ENCODE measurements at regions not wholly inside any gene's neighbourhood (a gene's known extent, or its start where the extent isn't known, plus 50 kb on each side); places are given as distances from the start of the nearest gene placed in this dataset.

- H2AFZ ChIP-seq (ENCODE audit: low read length): no peak overlapping the region
- H3K18ac ChIP-seq (ENCODE audit: extremely low read depth, low read length): no peak overlapping the region
- no peaks in the 10 kb centered on the region for H3K4me1 ChIP-seq (replicated peaks in 1 of 4; ENCODE audit: control insufficient read depth in 3 of 4, insufficient read depth in 4 of 4, low read length in 3 of 4)
- WGBS, 2 experiments (ENCODE audit: extremely low coverage in 1 of 2, insufficient coverage in 1 of 2, insufficient read length in 1 of 2, insufficient replicate concordance in 2 of 2, low coverage in 1 of 2, low lambda C conversion rate in 2 of 2, missing lambda C conversion rate in 1 of 2): 89% methylated on average over 2 of the region's 2 CpGs; no CpG with 5 or more reads in 1 of the 2 experiments
- H3K27me3 ChIP-seq (replicated peaks in 1 of 4; ENCODE audit: control insufficient read depth in 3 of 4, extremely low read depth in 1 of 4, insufficient read depth in 3 of 4, low read length in 3 of 4): no peaks in the 10 kb centered on the region
- no peak overlapping the region for H4K8ac ChIP-seq (ENCODE audit: extremely low read depth, insufficient read depth, low read length)
- no peak overlapping the region for H4K5ac ChIP-seq (ENCODE audit: insufficient read length, low read depth, low read length)
- H3K4me3 ChIP-seq (ENCODE audit: extremely low read depth in 1 of 4, insufficient read depth in 2 of 4, low read depth in 3 of 4, low read length in 4 of 4): no peak overlapping the region
- H2BK120ac ChIP-seq (replicated peaks; ENCODE audit: low read depth, low read length): no peak overlapping the region
- ChIA-PET POLR2A (ENCODE audit: partially characterized antibody) (no interaction called here), CTCF (ENCODE audit: partially characterized antibody) (interaction anchor here (0.6 kb wide), 1 partner anchor 124 kb away, joined by 3 read pairs; no protein-coding TSS in a partner anchor)
- no peaks in the 10 kb centered on the region for H3K9me3 ChIP-seq (ENCODE audit: insufficient read depth in 2 of 2, low read depth in 1 of 2, low read length in 1 of 2)
- TF ChIP-seq NANOG (IDR thresholded peaks at IDR 0.05; ENCODE audit: insufficient read depth, low read depth, low read length, poor library complexity, severe bottlenecking) (no peak), RAD21 (IDR thresholded peaks at IDR 0.05 in 1 of 2, conservative IDR thresholded peaks at IDR 0.05 in 1 of 2; ENCODE audit: low read depth in 2 of 2, low read length in 2 of 2) (no peak), CBX8 (IDR thresholded peaks at IDR 0.05; ENCODE audit: borderline replicate concordance, low read depth, low read length) (no peak), CEBPB (IDR thresholded peaks at IDR 0.05; ENCODE audit: low read depth, low read length) (no peak), GTF2F1 (IDR thresholded peaks at IDR 0.05; ENCODE audit: borderline replicate concordance, low read depth, low read length) (no peak), SP2 (IDR thresholded peaks at IDR 0.05; ENCODE audit: low read length) (no peak), SIX5 (IDR thresholded peaks at IDR 0.05; ENCODE audit: low read depth, low read length) (no peak), HDAC6 (IDR thresholded peaks at IDR 0.05; ENCODE audit: low read depth, low read length) (no peak), MAFK (IDR thresholded peaks at IDR 0.05; ENCODE audit: low read depth, low read length) (no peak), JUND (IDR thresholded peaks at IDR 0.05; ENCODE audit: low read length) (no peak), CHD1 (IDR thresholded peaks at IDR 0.05; ENCODE audit: low read depth, low read length) (no peak), TCF12 (IDR thresholded peaks at IDR 0.05; ENCODE audit: low read depth, low read length) (no peak), POLR2A (IDR thresholded peaks at IDR 0.05; ENCODE audit: control extremely low read depth in 1 of 2, low read depth in 2 of 2, low read length in 2 of 2) (no peak)
- TF ChIP-seq, protein P1, sequence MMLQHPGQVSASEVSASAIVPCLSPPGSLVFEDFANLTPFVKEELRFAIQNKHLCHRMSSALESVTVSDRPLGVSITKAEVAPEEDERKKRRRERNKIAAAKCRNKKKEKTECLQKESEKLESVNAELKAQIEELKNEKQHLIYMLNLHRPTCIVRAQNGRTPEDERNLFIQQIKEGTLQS (IDR thresholded peaks at IDR 0.05; ENCODE audit: insufficient read depth, low read depth, low read length): no peak
- no peaks in the 10 kb centered on the region for H3K79me1 ChIP-seq (ENCODE audit: low read depth, low read length)
- no peak overlapping the region for H2BK5ac ChIP-seq (ENCODE audit: low read depth, low read length)
- no peak overlapping the region for H3K9ac ChIP-seq (replicated peaks in 1 of 4; ENCODE audit: extremely low read depth in 1 of 4, low read depth in 3 of 4, low read length in 3 of 4)
- H2BK15ac ChIP-seq (ENCODE audit: low read length): no peak overlapping the region
- no peak overlapping the region for H3K27ac ChIP-seq (ENCODE audit: low read depth, low read length)
- no peak for DNase-seq (ENCODE audit: low read depth in 1 of 2, low spot score in 2 of 2)
- H3K36me3 ChIP-seq (ENCODE audit: control insufficient read depth in 2 of 4, insufficient read depth in 4 of 4, low read length in 3 of 4): no peaks in the 10 kb centered on the region
- no peak overlapping the region for H3K14ac ChIP-seq (ENCODE audit: insufficient read length)
- H4K20me1 ChIP-seq (replicated peaks in 1 of 2; ENCODE audit: control insufficient read depth in 1 of 2, insufficient read depth in 2 of 2, low read length in 2 of 2): no peaks in the 10 kb centered on the region
- H3K4ac ChIP-seq (replicated peaks; ENCODE audit: insufficient read length, low read depth, low read length): no peak overlapping the region
- no peaks in the 10 kb centered on the region for H3K23me2 ChIP-seq (ENCODE audit: low read depth, low read length)
- no peak overlapping the region for H2BK12ac ChIP-seq (ENCODE audit: low read depth, low read length)
- no peak overlapping the region for H4K91ac ChIP-seq (replicated peaks; ENCODE audit: insufficient read length, low read length)
- no peak overlapping the region for H2AK5ac ChIP-seq (ENCODE audit: low read depth, low read length)
- no peak overlapping the region for H3K56ac ChIP-seq (replicated peaks; ENCODE audit: insufficient read length, low read depth, low read length)
- H2BK20ac ChIP-seq (ENCODE audit: low read length): no peak overlapping the region
- no peaks in the 10 kb centered on the region for H3K79me2 ChIP-seq (ENCODE audit: control insufficient read depth in 1 of 2, insufficient read depth in 2 of 2, low read length in 2 of 2)
- FAIRE-seq: no peak
- no peak overlapping the region for H3K4me2 ChIP-seq (ENCODE audit: insufficient read depth in 1 of 2, low read depth in 2 of 2, low read length in 2 of 2)
- H3K23ac ChIP-seq (ENCODE audit: insufficient read length): no peak overlapping the region
Observed at GRCh38 chr9:80560976-80561375, 989.2 kb downstream of the TLE4 start.
